GM21381 (cell line): ENCODE measurements at regions not wholly inside any gene's neighbourhood (a gene's known extent, or its start where the extent isn't known, plus 50 kb on each side); places are given as distances from the start of the nearest gene placed in this dataset.

Experiments
- ATAC-seq: cut with Tn5 transposase; IDR thresholded peaks from one replicate; pipeline ENCODE4 v1.9.1; 2021; ENCODE audit warnings: mild to moderate bottlenecking, moderate library complexity; ENCODE audit not compliant: unreplicated experiment

DNA sequence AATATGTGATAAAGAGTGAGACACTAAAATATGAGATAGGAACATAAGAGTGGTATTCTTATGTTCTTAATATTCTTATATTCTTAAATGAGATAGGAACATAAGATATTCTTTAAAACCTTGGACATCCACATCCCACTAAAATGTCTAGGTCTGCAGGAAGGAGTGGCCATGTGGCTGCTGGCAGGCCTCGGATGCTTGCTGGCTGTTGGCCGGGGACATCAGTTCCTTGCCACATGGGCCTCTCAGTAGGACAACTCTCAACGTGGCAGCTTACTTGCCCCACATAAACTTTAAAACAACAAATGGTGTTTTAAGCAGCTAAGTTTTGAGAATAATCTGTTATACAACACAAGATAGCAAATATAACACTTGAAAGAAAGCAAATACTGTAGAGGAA, 240.1 kb downstream of the CASP12 start:
- ATAC-seq: no peak

DNA sequence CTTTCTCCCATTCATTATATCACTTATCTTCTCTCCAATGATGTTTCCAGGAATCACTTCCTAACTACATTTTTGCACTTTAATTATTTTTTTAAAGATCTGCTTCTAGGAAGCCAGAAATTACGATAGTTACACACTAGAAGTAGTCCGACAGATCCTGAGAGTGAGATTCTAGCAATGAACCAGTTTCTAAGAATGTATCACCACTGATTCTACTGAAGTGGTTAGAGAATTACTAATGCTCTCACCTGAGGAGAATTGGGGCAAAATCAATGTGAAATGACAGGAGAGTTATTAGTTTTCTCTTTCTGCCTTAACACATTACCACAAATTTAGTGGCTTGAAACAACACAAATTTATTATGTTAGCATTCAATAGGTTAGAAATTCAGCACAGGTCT, 241.2 kb downstream of the CASP12 start:
- ATAC-seq: no peak

DNA sequence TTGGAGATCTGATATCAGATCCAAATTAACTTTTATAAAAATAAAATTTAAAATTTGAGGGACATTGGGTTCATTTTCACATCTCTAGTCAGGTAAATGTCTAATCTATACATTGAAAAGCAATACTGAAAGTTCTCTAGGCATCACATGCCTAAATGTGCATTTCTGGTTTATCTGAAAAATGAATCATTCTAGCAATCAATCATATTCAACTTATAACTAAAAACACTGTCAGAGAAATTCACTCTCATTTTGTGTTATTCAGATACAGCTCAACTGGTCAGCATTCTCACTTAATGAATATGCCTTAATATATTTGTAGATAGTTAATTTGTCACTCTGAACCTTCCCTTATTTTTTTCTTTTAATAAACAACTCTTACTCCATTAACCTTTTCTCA, 243.2 kb downstream of the CASP12 start:
- ATAC-seq: no peak

DNA sequence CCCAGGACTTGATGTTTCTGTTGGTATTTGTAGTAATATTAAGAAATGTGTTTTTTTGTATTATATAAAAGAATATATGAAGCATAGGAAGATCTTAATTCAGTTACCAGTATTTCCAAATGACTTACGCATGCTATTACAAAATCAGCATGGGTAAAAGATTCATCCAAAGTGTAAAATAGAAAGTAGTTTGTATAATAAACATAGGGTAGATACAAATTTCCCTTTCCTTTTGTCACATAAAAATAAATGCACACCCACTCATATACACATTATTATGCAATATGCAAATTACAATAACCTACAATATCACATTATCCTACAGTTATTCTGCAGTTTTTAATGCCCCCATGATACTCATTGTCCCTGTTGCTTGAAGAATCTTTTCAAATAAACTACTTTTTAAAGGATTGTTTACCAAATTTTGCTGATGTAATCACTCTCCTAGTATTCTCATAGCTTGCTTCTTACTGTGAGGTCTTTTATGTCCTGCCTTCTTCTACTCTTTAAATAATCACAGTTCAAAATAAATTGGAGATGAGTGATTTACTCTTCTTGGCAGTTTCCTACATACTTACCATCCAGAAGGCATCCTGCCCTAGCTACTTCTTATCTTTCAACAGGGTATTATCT, 244.0 kb downstream of the CASP12 start:
- ATAC-seq: no peak

DNA sequence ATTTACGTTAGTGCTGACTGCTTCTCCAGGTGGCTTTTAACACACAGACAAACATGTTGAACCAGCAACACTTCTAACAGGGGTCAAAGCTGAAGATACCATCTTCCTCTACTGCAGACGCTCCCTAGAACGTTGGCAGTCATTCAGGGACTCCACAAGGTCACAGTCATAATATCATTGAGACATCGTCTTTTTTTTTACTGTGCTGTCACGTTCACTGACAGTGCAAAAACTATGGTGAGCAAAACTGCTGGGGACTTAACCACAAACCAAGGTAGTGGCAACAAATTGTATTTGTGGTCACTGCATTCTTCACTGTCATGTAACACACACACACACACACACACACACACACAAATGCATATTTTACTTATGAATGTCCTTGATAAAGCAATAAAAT, 244.9 kb downstream of the CASP12 start:
- no peak for ATAC-seq

DNA sequence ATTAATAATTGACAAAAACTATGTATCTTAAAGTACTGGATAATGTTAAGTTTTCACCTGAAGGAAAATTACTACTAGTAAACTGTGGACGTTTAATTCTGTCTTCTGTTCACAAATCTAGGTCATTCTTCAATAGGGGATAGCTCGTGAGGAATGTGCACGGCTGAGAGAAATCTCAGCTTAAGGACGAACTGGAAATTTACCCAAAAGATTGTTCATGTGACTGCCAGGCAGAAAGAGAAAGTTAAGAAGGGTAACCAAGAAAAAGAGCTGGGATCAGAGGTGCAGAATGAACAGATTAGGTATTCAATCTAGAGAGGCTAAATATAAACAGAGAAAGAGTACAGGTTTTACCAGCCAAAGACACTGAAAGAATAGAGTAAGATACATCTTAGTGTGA, 245.3 kb downstream of the CASP12 start:
- no peak for ATAC-seq

DNA sequence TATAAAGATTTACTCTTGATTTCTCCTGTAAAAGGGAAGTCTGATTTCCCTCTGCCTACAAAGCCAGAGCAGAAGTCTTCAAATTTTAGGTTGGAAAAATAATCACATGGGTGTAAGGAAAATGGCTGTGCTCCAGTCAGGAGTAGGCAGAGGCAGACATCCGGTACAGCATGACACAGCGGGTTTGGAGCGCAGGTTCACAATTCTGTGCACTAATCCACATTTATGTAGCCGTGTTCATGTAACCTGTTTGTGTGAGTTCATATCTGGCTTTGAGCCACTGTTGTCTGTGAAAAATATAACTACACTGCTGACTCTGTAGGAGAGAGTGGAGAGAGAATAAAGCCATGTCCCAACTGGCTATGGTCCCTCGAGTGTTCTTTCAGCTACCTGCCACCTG, 248.0 kb downstream of the CASP12 start:
- ATAC-seq: no peak

DNA sequence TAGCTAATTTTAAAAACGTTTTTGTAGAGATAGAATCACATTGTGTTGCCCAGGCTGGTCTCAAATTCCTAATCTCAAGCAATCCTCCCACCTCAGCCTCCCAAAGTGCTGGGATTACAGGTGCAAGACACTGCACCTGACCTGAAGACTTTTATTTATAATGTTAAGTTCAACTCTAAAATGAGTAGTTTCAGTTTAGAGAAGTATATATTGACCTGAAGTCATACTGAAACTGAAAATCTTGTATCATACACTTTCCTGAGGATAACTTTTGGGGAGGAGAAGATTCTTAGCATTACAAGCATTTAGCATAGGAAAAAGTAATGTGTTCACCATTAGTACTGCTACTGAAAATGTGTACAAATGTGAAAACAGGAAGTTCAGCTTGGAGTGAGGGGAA, 249.3 kb downstream of the CASP12 start:
- ATAC-seq: no peak

DNA sequence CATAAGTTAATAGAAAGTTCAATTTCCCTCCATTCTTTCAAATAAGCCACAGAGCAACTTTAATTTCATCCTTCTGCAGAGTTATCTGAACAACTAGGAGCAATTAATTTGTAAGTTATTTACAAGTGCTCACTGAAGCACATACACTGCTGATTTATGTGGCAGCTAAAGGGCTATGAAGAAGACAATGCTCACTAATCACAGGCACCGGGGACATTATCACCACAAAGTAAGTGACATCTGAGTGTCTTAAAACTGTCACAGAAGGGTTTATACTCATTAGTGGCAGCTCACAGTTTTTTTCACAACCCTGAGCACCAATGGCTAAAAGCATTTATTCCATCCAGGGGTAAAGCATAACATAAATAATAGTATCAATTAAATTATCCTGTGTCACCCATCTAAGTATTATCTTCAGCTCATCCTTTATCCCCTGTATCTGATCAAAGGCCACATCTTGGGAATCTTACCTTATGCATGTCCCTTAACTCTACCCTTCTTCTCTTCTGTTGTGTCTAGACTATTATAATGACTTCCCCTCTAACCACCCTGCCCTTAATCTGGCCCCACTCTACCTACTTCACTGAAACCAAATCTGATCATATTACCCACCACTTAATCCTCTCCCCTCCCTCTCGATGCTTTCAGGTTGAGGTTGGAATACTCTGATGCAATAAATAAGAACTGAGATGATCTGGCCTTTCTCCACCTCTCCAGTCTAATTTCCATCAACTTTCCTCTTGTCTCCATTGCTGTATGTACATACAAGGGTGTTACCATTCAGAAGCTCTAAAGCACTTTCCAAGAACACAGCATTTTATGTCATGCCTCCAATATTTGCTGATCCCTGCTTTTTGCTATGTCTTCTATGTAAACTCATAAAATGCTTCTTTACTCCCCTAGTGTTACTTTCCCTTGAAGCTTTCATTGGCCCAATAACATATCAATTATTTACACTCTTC, 252.7 kb downstream of the CASP12 start:
- no peak for ATAC-seq

DNA sequence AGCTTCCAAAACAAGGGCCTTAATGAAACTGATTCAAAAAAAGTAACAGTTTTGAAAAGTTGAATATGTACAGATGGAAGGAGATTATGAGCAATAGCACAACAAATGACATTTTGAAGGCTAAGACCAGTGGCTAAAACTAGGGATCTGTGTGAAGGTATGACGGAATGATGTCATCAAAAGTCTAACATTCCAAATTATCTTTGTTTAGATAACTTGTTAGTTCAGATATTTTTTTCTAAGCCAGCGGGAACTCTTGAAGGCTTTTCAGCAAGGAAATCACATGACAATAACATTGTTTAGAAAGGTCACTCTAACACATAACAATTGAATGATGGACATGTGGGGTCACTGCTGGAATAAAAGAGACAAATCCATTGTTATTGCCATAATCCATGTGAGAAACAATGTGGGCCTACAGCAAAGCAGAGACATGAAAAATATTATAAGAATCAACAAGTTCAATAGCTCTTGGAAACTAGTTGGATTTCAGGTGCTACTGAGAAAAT, 260.5 kb downstream of the CASP12 start:
- no peak for ATAC-seq

DNA sequence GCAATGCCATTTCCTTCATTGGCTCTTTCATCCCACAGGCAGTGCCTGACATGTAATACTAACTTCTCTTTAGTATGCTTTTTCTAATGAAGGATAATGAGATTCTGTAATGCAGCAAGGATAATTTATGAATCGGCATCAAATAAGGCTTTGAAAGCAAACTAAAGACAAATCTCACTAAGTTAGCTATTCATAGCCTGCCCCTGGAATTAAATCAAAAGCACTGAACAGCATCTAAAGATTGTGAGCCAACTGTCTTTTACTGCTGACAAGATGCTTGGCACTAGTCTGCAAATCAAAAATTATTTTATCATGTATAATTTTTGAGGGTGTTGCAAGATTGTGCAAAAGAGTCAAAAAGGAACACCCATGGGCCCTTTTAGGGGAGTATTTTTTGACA, 265.0 kb downstream of the CASP12 start:
- ATAC-seq: no peak

DNA sequence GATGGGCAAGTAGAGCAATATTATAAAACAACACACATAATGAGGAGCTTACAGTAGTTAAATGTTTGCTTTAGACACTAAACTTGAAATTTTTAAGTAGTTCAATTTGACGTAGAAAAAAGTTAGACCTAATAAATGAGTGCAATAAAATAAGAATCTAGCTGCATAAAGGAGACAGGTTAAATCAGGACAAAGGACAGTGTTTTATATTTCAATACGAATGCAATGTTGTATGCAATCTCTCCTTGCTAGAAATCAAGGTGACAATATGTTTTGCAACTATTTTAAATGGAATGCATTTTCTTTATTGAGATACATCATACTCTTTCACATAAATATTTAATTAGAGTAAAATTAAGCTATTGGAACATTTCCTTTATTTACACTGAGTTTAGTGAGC, 267.9 kb downstream of the CASP12 start:
- no peak for ATAC-seq

DNA sequence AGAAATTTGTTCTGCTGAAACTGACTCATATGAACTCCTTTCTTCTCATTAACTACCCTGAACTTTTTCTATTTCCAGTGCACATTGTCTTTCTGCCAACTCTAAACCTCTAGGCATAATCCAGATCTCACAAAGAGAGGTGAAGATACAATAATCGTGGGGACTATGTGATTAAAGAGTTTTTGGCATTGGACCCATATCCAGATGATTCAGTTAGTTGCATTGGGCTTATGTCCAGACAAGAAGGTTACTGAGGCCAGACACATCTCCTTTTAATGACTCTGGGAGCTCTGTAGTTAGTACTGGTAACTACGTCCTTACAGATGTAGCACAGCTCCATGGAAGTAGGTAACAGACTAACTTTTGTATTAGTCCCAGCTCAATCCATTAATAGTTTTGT, 273.0 kb downstream of the CASP12 start:
- ATAC-seq: no peak

DNA sequence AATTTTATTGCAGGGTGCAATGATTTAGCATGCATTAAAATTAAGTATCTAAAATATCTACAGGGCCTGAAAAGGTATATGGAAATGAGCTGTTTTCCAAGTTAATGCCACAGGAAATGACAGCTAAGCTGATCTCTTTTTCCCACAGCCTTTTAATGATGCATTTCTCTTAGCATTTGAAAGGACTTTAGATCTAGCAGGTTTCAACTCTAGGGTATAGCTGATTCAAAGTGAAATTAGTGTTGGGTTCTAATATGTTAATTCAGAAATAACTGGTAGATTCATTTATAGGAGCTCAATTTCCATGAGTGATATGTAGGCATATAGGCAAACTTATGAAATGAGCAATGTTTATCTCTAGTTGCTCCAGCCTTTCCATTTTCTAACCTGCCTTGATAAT, 274.2 kb downstream of the CASP12 start:
- no peak for ATAC-seq

DNA sequence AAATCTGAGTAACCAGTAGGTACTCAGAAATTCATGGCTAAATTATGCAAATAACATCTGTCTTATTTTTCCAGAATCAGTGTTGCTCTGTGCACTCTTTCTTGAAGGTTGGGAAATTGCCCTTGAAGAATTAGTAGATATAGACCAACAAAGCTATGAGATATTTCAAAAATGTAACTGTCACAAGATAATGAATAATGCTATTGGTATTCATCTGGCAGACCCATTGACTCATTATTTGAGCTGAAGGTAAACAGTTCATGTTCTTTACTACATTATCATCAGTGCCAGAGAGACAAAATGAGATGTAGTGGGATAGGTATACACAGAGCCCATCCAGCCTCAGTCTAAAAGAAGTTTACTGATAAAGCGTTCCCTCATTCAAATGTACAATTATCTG, 274.7 kb downstream of the CASP12 start:
- ATAC-seq: no peak

DNA sequence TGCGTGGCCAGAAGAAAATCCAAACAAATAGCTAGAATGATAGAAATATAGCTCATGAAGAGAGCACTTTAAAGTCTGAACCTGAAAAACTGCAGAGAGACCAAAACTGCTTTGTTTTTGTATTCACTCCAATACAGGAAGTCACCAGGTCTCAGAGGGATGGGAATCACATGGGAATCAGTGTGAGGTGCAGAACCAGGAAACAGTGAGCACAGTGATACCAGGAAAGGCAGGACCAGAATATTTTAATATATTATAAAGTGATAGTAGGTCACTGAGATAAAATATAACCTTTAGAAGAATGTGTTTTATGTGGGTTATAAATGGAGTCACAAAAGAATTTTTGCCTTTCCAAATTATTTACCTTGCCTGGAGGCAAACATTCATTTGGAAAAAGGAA, 277.3 kb downstream of the CASP12 start:
- ATAC-seq: no peak

DNA sequence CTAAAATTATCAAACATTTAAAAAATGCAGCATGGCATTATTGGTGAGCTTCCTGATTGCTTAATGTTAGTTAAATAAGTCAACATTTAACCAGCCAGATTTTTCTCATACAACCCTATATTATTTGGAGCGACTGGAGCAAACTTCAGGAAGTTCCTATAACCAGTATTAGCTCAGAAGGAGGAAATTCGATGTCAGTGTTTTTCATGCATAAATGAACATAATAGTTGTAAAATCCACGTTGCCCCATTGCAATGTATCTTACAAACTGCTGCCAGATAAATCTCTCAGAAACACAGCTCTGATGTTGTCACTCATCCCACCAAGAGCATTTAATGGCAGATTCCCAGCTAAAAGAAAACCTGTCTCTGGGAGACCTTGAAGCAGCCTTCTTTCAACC, 278.5 kb downstream of the CASP12 start:
- ATAC-seq: no peak

DNA sequence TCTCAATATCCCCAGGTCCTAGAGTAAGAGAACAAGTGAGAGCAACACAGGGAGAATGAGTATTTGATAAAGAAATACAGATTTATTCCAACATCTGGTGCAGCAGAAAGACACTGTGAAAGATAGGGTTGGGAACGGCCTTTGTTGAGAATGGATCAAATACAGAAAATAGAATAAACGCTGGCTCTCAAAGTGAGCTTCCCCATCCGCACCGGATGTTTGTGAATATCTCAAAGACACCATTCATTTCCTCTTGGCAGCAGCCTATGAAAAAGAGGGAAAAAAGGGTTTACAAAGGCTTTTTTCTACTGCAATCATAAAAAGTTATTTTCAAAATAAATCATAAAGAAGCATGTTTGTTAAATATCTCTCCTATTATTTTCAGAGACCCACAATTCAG, 279.3 kb downstream of the CASP12 start:
- ATAC-seq: no peak

DNA sequence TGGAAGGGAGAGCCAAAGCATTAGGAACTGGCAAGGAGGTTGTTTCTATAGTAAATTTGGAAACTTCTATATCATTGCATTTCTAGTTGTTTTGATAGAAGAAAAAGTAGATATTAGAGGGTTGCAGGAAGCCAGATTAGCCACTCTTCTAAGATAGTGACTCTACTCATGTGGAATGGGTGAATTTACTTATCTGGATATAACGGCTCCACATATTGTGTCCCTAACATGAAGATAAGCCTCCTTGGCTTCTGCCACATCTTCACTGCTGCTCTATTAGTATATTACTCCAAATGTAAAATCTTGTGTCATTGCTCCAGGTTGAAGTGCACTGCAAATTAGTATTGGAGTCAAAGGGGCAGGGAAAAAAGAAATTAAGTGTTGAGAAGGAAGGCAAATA, 283.3 kb downstream of the CASP12 start:
- ATAC-seq: no peak

DNA sequence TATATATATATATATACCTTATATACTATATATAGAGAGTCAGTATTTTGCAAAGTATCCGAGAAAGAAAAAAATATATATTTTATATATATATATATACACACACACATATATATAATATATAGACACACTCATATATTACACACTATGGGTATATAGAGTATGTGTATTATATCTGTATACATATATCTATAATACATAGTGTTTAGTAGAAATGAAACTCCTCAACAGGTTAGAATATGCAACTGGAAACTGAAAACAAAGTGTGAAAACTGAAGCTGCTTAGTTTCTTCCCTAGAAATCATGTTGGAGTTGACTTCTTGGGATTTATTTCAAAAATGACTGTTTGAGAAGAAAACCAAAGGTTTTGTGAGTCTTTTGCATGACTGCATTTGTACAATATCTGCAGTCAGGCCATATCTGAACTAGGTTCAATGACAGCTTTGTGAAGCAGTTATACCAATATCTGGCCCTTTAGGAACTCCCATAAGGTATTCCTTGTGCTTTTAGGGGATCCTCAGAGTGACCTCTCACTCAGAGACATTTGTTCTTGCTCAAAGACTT, 284.1 kb downstream of the CASP12 start:
- no peak for ATAC-seq

DNA sequence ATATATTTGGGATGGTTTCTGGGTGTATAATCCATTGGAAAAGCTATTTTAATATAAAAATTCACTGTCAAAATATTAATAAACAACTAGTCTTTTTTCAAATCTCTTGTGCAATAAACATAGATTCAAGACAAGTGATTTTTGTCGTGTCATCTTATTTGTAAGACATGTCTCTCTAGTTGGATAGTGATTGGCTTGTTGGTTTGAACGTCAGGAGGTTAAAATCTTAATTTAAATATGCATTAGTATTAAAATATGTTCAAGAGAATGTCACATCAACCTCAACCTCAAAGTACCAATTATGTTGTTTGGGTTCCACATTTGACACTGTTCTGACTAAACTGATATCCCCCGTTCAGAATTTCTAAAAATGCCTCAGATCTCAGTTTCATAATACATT, 287.6 kb downstream of the CASP12 start:
- ATAC-seq: no peak
